Esophagus squamous epithelium (tissue), 5 donors: ENCODE measurements at regions not wholly inside any gene's neighbourhood (a gene's known extent, or its start where the extent isn't known, plus 50 kb on each side); places are given as distances from the start of the nearest gene placed in this dataset.
"Not testable (repeated sequence)": the region's sequence is repeated elsewhere in the genome, so short reads cannot be mapped to it uniquely, and the experiment has no call there.

Experiments
- DNase-seq: peaks from one replicate; lab custom pipeline; 2025; lab: John Stamatoyannopoulos, UW
- H3K27ac ChIP-seq, 4 donors: fragments of 200-600 bp; sonication (generic); one replicate each; pipeline ENCODE4 v1.5.1; 2016 to 2019; ENCODE audit warnings: mild to moderate bottlenecking in 1 of 4
- H3K27me3 ChIP-seq, 4 donors: fragments of 200-600 bp; sonication (generic); 1 replicate in 3 of 4; 2 replicates in 1 of 4; pipeline versions ENCODE4 v1.5.1 to v1.6.0; 2017 to 2021; ENCODE audit warnings: antibody characterized with exemption in 1 of 4
- H3K36me3 ChIP-seq, 3 donors: fragments of 200-600 bp; sonication (generic); one replicate each; pipeline ENCODE4 v1.5.1; 2016 to 2019
- H3K4me1 ChIP-seq, 3 donors: fragments of 200-600 bp; sonication (generic); one replicate each; pipeline ENCODE4 v1.5.1; 2017 to 2019
- H3K4me3 ChIP-seq, 4 donors: fragments of 200-600 bp; sonication (generic); 1 replicate in 3 of 4; 2 replicates in 1 of 4; pipeline ENCODE4 v1.5.1; 2016 to 2019; ENCODE audit warnings: mild to moderate bottlenecking in 2 of 4, moderate library complexity in 1 of 4
- H3K9me3 ChIP-seq, 3 donors: fragments of 200-600 bp; sonication (generic); one replicate each; pipeline ENCODE4 v1.5.1; 2016 to 2019
- CTCF ChIP-seq, 6 experiments: fragments of 450-650 bp in 4 of 6; fragments of 200-600 bp in 2 of 6; sonication (generic) in 2 of 6; IDR thresholded peaks; one replicate each; pipeline ENCODE4 v1.5.1; 2016 to 2019; ENCODE audit warnings: antibody characterized with exemption in 6 of 6, mild to moderate bottlenecking in 4 of 6, moderate library complexity in 4 of 6
- POLR2A ChIP-seq, 4 donors: fragments of 450-650 bp; IDR thresholded peaks; one replicate each; pipeline ENCODE4 v1.6.1; 2017; ENCODE audit warnings: antibody characterized with exemption in 4 of 4, mild to moderate bottlenecking in 4 of 4, moderate library complexity in 3 of 4
- WGBS, 2 donors: methylation state at CpG; one replicate each; pipeline ENCODE4 v1.1.5; 2018; 5-methylcytosine and 5-hydroxymethylcytosine counted together
- intact Hi-C: fragments of 100-400 bp; cut with DNase I; formaldehyde crosslinking; loops from one replicate; pipeline ENCODE4 v1.15.0; 2022
- donor health status: DM: yes; HTN: yes; CAD: no.

- Histone ChIP-seq H3K27ac (no peak overlapping the region), H3K36me3 (no peaks in the 10 kb centered on the region), H3K4me3 (no peak overlapping the region), H3K4me1 (no peaks in the 10 kb centered on the region), H3K9me3 (no peaks in the 10 kb centered on the region), H3K27me3 (no peaks in the 10 kb centered on the region)
- no peak for DNase-seq
- TF ChIP-seq CTCF (IDR thresholded peaks at IDR 0.05) (no peak), POLR2A (IDR thresholded peaks at IDR 0.05) (no peak)
- intact Hi-C loops, result no loop called here
Observed at GRCh38 chr9:115855458-115856133, 298.0 kb upstream of the PAPPA start.

GRCh38 chr9:115858421-115858820 is 295.2 kb upstream of the PAPPA start:
- H3K36me3 ChIP-seq, intact Hi-C loops, H3K9me3 ChIP-seq, H3K4me1 ChIP-seq, H3K4me3 ChIP-seq, H3K27ac ChIP-seq, DNase-seq, H3K27me3 ChIP-seq: not testable (repeated sequence)
- WGBS, 2 donors, result 52 to 53% methylated on average over 1 of the region's 1 CpG

DNA sequence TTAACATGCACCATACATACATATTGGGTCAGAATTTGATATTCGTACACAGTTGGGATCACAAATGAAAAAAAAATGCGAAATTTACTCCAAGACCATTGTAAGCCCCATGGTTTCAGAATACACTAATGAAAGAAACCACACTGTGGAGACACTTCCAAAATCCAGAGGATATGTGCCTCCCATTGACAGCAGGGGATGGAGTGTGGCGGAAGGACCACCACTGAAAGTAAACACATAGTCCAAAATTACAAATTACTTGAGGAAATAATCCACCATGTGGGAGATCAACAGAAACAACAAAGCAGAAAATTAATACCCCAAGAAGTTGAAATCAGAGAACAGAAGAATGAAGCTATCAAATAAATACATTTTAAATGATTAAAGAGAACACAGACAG is 291.6 kb upstream of the PAPPA start:
- Histone ChIP-seq H3K27me3 (no peaks in the 10 kb centered on the region), H3K4me3 (no peak overlapping the region), H3K27ac (no peak overlapping the region), H3K9me3 (no peaks in the 10 kb centered on the region), H3K4me1 (no peaks in the 10 kb centered on the region), H3K36me3 (no peaks in the 10 kb centered on the region)
- intact Hi-C loops, result no loop called here
- 80 to 86% methylated on average over 3 of the region's 3 CpGs for WGBS, 2 donors
- no peak for DNase-seq
- TF ChIP-seq CTCF (IDR thresholded peaks at IDR 0.05) (no peak), POLR2A (IDR thresholded peaks at IDR 0.05) (no peak)

- H3K4me3 ChIP-seq, result no peak overlapping the region
- H3K4me1 ChIP-seq, result no peaks in the 10 kb centered on the region
- no peaks in the 10 kb centered on the region for H3K9me3 ChIP-seq
- no peak for DNase-seq
- H3K36me3 ChIP-seq, result no peaks in the 10 kb centered on the region
- no peaks in the 10 kb centered on the region for H3K27me3 ChIP-seq
- no peak overlapping the region for H3K27ac ChIP-seq
- TF ChIP-seq POLR2A (IDR thresholded peaks at IDR 0.05) (no peak), CTCF (IDR thresholded peaks at IDR 0.05) (no peak)
- intact Hi-C loops, result no loop called here
Observed at GRCh38 chr9:115864581-115864980, 289.0 kb upstream of the PAPPA start.

GRCh38 chr9:115867326-115867725 is 286.3 kb upstream of the PAPPA start:
- H3K4me3 ChIP-seq, result no peak overlapping the region
- no peaks in the 10 kb centered on the region for H3K9me3 ChIP-seq
- no peaks in the 10 kb centered on the region for H3K27me3 ChIP-seq
- intact Hi-C loops, result no loop called here
- peaks cover 0 to 3% (median 0%) of the 10 kb centered on the region in 3 donors for H3K4me1 ChIP-seq
- no peak for DNase-seq
- no peak for TF ChIP-seq POLR2A (IDR thresholded peaks at IDR 0.05)
- no peak for TF ChIP-seq CTCF (IDR thresholded peaks at IDR 0.05)
- no peaks in the 10 kb centered on the region for H3K36me3 ChIP-seq
- H3K27ac ChIP-seq, result no peak overlapping the region
